ENCODE measurements at regions not wholly inside any gene's neighbourhood (a gene's known extent, or its start where the extent isn't known, plus 50 kb on each side); places are given as distances from the start of the nearest gene placed in this dataset.
"Not testable (repeated sequence)": the region's sequence is repeated elsewhere in the genome, so short reads cannot be mapped to it uniquely, and the experiment has no call there.

GRCh38 chr5:98521821-98522220 lies 251.6 kb upstream of the RGMB start:
- no peak for DNase-seq

GRCh38 chr5:98524773-98525172 lies 248.7 kb upstream of the RGMB start:
- DNase-seq: no peak

- no peak for DNase-seq
Measured at GRCh38 chr5:98527846-98528245, 245.6 kb upstream of the RGMB start.

- no peak for DNase-seq
Measured at GRCh38 chr5:98529321-98529720, 244.1 kb upstream of the RGMB start.

GRCh38 chr5:98530224-98530623 lies 243.2 kb upstream of the RGMB start:
- no peak for DNase-seq

- no peak for DNase-seq
Measured at GRCh38 chr5:98535901-98536300, 237.6 kb upstream of the RGMB start.

- DNase-seq: no peak
Measured at GRCh38 chr5:98540056-98540455, 233.4 kb upstream of the RGMB start.

GRCh38 chr5:98541641-98542040 lies 231.8 kb upstream of the RGMB start:
- no peak for DNase-seq

GRCh38 chr5:98543490-98543889 lies 230.0 kb upstream of the RGMB start:
- no peak for DNase-seq

GRCh38 chr5:98546924-98547323 lies 226.5 kb upstream of the RGMB start:
- not testable (repeated sequence) for DNase-seq

GRCh38 chr5:98556712-98557111 lies 216.8 kb upstream of the RGMB start:
- no peak for DNase-seq

GRCh38 chr5:98557916-98558315 lies 215.5 kb upstream of the RGMB start:
- no peak for DNase-seq

GRCh38 chr5:98563885-98564653 lies 209.4 kb upstream of the RGMB start:
- DNase-seq: no peak

- DNase-seq: no peak
Measured at GRCh38 chr5:98564836-98565235, 208.6 kb upstream of the RGMB start.

- no peak for DNase-seq
Measured at GRCh38 chr5:98568336-98568735, 205.1 kb upstream of the RGMB start.

- DNase-seq: no peak
Measured at GRCh38 chr5:98569288-98569687, 204.2 kb upstream of the RGMB start.

GRCh38 chr5:98570010-98570409 lies 203.5 kb upstream of the RGMB start:
- DNase-seq: no peak

- no peak for DNase-seq
Measured at GRCh38 chr5:98570661-98571191, 202.7 kb upstream of the RGMB start.

- DNase-seq: no peak
Measured at GRCh38 chr5:98573834-98574320, 199.6 kb upstream of the RGMB start.

- no peak for DNase-seq
Measured at GRCh38 chr5:98576275-98576674, 197.2 kb upstream of the RGMB start.

GRCh38 chr5:98578438-98578837 lies 195.0 kb upstream of the RGMB start:
- DNase-seq: no peak

- DNase-seq: no peak
Measured at GRCh38 chr5:98581112-98581997, 192.1 kb upstream of the RGMB start.

- DNase-seq: no peak
Measured at GRCh38 chr5:98583586-98583985, 189.9 kb upstream of the RGMB start.
